ENCODE measurements at regions not wholly inside any gene's neighbourhood (a gene's known extent, or its start where the extent isn't known, plus 50 kb on each side); places are given as distances from the start of the nearest gene placed in this dataset.

DNA sequence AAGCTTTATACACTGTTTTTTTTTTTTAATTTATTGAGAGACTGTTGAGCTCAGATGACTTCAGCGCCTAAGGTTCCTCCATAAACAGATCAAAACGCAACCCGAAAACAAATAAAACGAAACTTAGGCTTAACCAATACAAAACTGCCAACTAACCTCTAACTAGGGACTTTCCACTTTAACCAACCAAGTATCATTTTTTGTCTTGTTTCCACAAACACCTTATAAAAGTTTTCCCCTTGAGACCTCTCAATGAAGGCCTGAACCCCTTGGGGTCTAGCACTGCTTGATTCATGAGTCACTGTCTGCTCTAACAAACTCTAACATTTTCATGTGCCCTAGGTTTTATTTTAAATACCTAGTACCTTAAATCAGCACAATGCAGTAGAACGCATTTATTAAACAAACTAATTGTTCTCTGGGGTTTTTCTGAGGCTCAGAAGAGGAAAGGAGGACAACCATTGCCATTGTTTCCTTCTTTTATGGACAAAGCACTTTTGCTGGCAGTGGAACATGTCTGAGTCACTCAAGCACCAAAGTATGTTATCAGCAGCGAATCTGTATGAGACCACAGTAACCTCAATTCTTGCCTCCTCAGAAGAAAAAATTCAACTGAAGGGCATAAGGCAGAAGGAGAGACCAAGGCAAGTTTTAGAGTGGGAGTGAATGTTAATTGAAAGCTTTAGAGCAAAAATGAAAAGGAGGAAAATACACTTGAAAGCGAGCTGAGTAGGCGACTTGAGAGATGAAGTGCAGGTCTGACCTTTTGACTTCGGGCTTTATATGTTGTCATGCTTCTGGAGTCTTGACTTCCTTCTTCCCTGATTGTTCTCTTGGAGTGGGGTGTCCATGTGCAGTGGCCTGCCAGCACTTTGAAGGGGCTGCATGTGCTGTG is 97.7 kb upstream of the HCN1 start:
- TF ChIP-seq, protein P1, sequence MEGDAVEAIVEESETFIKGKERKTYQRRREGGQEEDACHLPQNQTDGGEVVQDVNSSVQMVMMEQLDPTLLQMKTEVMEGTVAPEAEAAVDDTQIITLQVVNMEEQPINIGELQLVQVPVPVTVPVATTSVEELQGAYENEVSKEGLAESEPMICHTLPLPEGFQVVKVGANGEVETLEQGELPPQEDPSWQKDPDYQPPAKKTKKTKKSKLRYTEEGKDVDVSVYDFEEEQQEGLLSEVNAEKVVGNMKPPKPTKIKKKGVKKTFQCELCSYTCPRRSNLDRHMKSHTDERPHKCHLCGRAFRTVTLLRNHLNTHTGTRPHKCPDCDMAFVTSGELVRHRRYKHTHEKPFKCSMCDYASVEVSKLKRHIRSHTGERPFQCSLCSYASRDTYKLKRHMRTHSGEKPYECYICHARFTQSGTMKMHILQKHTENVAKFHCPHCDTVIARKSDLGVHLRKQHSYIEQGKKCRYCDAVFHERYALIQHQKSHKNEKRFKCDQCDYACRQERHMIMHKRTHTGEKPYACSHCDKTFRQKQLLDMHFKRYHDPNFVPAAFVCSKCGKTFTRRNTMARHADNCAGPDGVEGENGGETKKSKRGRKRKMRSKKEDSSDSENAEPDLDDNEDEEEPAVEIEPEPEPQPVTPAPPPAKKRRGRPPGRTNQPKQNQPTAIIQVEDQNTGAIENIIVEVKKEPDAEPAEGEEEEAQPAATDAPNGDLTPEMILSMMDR (IDR thresholded peaks at IDR 0.05), result no peak
- TF ChIP-seq POLR2A (IDR thresholded peaks at IDR 0.05) (no peak), EP300 (IDR thresholded peaks at IDR 0.05) (no peak), POLR2AphosphoS5 (IDR thresholded peaks at IDR 0.05) (no peak)
